Eye (tissue), 1 donor: ENCODE measurements at regions not wholly inside any gene's neighbourhood (a gene's known extent, or its start where the extent isn't known, plus 50 kb on each side); places are given as distances from the start of the nearest gene placed in this dataset.

Experiments
- DNase-seq: peaks from one replicate; pipeline ENCODE4 v3.0.0-alpha.2; 2015

- DNase-seq: no peak
Measured at GRCh38 chr3:68458581-68458980, 473.8 kb downstream of the TAFA4 start.

DNA sequence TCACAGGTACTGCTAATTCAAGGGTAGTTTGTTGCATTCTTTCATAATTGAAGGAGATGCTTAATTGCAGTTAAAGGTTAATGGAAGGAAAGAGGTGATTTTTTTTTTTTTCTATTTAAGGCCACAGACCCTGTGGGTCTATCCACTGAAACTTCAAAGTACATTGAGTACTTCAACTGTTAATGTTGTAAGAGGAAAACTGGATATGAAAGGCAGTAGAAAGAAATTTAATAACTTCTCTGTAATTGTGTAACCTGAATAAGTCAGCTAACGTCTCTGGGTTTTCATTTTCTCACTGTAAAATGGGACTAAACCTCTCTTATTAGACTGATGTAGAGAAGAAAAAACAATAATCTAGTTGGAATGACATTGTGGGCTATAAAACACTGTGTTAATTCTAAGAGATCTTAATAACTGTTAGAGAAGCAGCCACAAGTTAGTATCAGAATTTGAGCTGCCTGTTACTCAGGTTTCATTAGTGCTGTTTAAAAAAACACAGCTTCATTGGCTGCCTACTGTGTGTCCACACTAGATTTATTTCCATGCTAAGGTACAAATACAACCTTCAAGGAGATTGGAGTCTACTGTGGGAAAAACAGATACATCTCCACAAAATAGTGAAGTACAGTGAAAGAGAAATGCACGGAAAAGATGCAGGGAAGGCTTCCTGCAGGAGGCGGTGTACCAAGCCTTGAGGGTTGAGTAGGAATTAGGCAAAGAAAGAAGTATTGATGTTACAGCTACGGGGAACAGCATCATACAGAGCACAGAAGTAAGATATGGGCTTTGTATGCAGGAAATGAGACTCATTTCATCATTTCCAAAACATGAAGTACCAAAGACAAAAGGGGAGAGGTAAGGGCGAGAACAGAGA lies 483.6 kb downstream of the TAFA4 start:
- no peak for DNase-seq

DNA sequence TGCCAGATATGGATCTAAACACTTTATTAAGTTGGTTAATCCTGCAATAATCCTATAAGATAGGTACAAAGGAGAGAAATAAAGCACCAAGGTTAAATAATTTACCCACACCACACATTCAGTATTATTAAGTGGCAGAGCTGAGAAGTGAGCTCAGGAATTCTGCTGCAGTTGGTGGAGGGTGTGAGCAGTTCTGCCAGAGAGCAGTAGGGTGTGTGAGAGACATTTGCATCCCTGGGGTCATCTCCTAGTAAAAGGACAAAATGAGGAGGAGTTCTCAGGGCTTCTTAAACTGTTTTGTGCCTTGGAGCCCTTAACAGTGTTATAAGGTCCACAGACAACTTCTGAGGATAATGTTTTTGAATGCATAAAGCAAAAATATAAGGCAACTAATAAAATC lies 484.5 kb downstream of the TAFA4 start:
- no peak for DNase-seq

GRCh38 chr3:68441054-68441453 lies 491.3 kb downstream of the TAFA4 start:
- DNase-seq: no peak

DNA sequence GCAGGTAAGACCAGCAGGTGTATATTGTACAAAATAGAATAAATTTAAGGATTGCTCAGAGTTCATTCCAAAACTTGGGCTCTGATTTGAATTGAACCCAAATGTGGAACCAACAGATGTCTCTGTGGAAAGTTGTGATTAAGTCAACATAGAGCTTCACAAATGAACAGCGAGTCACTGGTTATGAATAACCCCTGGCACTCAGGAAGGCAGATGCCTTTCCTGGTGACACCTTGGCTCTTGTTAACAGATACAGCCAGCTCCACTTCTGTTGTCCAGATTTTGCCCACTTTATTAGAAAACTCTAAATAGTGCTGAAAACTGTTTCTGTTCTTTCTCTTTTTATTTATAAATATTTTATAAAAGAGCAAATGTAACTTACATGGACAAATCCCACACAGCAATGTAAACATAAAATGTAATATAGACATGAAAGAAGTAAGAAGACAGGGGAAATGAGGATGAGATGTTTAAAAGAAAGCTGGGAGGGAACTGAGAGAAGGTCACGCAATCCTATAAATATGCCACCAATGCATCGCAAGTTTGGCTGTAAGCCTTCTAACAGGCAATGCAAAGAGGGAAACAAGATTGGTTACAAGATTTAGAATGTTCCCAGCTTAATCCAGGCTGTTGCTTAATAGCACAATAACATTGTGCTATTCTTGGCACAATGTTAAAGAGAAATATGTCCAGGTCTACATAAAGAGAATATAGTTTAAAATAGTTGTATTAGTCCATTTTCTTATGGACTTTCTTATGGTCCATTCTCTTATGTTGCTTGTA lies 495.5 kb downstream of the TAFA4 start:
- no peak for DNase-seq

DNA sequence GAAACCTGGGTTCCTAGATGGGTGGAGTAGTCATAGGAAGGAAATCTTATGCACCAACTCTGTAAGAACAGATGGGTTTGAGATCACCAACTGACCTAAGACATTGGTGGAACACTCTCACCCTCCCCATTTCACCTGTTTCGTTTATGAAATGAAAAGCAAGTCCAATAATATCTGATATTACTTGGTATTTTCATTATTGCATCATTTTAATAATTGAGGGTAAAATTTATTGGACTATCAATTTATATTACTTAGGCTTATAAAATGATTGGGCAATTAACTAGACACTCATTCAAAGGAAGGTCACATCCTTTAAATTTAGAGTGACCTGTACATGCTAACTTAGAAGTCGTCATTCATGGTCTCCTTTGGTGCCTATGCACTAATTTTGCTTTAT lies 503.9 kb downstream of the TAFA4 start:
- DNase-seq: no peak

GRCh38 chr3:68424796-68425460 lies 507.4 kb downstream of the TAFA4 start:
- no peak for DNase-seq

GRCh38 chr3:68408626-68409025 lies 523.7 kb downstream of the TAFA4 start:
- DNase-seq: no peak

- no peak for DNase-seq
Measured at GRCh38 chr3:68403741-68404140, 528.6 kb downstream of the TAFA4 start.

GRCh38 chr3:68402235-68402918 lies 530.0 kb downstream of the TAFA4 start:
- no peak for DNase-seq

DNA sequence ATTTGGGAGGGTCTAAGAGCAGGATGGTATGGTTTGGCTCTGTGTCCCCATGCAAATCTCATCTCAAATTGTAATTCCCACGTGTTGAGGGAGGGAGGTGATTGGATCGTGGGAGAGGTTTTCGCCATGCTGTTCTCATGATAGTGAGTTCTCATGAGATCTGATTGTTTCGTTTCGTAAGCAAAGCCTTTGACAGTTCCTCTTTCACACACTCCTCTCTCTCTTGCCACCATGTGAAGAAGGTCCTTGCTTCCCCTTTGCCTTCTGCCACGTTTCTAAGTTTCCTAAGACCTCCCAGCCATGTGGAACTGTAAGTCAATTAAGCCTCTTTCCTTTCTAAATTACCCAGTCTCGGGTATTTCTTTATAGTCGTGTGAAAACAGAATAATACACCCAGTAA lies 553.7 kb downstream of the TAFA4 start:
- DNase-seq: no peak

GRCh38 chr3:68373727-68374126 lies 558.6 kb downstream of the TAFA4 start:
- DNase-seq: no peak

GRCh38 chr3:68363796-68364195 lies 568.6 kb downstream of the TAFA4 start:
- DNase-seq: peak; percentile 48

DNA sequence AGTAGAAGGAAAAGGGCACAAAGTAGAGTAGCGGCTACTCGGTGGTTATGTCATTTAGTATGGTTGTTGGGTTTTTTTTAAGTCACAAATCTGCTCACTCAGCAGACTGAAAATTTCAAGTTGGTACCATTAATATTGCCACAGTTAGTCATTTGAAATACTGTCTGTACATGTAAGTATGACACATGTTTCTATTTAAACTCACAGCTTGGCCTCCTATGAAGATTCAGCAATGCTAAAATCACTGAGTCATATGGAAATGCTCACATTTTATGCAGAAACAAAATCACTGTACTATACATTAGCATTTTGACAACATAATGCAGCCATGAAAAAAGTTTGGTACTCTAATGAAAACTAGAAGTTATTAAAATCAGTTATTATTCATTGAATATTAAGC lies 571.9 kb downstream of the TAFA4 start:
- no peak for DNase-seq

DNA sequence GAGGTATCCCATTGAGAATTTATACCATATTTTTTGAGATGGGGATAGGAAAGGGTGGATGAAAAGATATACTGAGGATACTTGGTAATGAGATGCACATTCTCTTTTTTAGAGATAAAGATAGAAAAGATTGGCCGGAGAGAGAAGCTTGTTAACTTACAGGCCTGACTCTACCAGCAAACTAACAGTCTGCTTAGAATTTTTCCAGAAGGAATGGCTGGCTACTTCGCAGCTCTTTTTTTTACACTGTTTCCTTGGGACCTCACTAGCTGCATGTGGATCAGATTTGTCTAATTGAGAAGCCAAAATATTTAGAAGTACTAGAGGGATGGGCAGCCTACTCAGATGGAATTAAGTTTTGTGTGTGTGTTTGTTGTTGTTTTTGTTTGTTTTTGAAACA lies 586.6 kb downstream of the TAFA4 start:
- no peak for DNase-seq

GRCh38 chr3:68342426-68342825 lies 589.9 kb downstream of the TAFA4 start:
- DNase-seq: no peak

DNA sequence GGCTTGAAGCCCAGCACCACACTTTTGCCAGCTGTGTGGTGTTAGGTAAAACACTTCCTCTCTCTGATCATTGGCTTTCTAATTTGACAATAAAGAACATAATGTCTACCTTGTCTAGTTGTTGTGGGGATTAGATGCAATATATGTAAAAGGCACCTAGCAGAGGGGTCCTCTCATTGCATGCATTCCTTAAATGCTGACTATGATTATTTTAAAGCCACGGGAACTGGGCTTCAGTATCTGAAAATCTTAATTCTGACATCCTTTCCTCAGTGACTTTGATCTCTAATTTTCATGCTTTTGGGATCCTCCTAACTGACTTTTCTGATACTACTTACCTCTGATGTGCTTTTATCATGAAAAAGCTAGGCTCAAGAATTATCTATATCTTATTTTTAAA lies 596.3 kb downstream of the TAFA4 start:
- no peak for DNase-seq

GRCh38 chr3:68334367-68334986 lies 597.9 kb downstream of the TAFA4 start:
- no peak for DNase-seq

GRCh38 chr3:68328049-68328448 lies 604.3 kb downstream of the TAFA4 start:
- no peak for DNase-seq

GRCh38 chr3:68315964-68316363 lies 616.4 kb downstream of the TAFA4 start:
- DNase-seq: no peak

- no peak for DNase-seq
Measured at GRCh38 chr3:68315546-68315945, 616.8 kb downstream of the TAFA4 start.

DNA sequence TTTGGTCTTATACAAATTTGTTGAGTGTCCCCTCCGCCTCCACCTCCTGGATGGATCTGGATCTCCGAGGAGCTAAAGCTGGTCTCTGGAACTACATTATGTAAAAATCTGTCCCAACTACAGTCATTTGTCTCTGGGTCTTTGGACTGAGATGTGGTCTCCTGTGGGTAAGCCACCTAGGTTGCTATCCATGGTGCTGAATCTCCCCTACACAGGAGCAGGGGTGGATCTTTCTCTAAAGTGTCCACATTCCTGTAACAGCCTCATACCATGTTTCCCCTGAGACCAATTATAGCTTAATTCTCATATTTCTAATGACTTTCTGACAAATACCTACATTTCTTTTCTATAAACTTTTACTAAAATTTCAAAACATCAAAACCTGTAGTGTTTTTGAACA lies 625.8 kb downstream of the TAFA4 start:
- peak; percentile 82 for DNase-seq

- no peak for DNase-seq
Measured at GRCh38 chr3:68295457-68295856, 636.9 kb downstream of the TAFA4 start.
